ENCODE measurements at regions not wholly inside any gene's neighbourhood (a gene's known extent, or its start where the extent isn't known, plus 50 kb on each side); places are given as distances from the start of the nearest gene placed in this dataset.

- Histone ChIP-seq H3K27me3 (no peaks in the 10 kb centered on the region), H3K36me3 (no peaks in the 10 kb centered on the region), H3K4me3 (no peak overlapping the region), H3K27ac (replicated peaks in 1 of 4) (no peak overlapping the region), H3K4me1 (no peaks in the 10 kb centered on the region), H3K9me3 (peaks cover 0 to 8% (median 3%) of the 10 kb centered on the region in 4 donors)
- intact Hi-C loops (cut with DNase I): no loop called here
- TF ChIP-seq POLR2A (IDR thresholded peaks at IDR 0.05; ENCODE audit: low read depth) (no peak), POLR2AphosphoS5 (IDR thresholded peaks at IDR 0.05) (no peak), EP300 (IDR thresholded peaks at IDR 0.05) (no peak)
- TF ChIP-seq, protein P1, sequence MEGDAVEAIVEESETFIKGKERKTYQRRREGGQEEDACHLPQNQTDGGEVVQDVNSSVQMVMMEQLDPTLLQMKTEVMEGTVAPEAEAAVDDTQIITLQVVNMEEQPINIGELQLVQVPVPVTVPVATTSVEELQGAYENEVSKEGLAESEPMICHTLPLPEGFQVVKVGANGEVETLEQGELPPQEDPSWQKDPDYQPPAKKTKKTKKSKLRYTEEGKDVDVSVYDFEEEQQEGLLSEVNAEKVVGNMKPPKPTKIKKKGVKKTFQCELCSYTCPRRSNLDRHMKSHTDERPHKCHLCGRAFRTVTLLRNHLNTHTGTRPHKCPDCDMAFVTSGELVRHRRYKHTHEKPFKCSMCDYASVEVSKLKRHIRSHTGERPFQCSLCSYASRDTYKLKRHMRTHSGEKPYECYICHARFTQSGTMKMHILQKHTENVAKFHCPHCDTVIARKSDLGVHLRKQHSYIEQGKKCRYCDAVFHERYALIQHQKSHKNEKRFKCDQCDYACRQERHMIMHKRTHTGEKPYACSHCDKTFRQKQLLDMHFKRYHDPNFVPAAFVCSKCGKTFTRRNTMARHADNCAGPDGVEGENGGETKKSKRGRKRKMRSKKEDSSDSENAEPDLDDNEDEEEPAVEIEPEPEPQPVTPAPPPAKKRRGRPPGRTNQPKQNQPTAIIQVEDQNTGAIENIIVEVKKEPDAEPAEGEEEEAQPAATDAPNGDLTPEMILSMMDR (IDR thresholded peaks at IDR 0.05): no peak
- DNase-seq (ENCODE audit: extremely low spot score): no peak
- 81% methylated on average over 3 of the region's 3 CpGs for WGBS
Observed at GRCh38 chr15:58288592-58288991, 143.2 kb upstream of the LIPC start.

DNA sequence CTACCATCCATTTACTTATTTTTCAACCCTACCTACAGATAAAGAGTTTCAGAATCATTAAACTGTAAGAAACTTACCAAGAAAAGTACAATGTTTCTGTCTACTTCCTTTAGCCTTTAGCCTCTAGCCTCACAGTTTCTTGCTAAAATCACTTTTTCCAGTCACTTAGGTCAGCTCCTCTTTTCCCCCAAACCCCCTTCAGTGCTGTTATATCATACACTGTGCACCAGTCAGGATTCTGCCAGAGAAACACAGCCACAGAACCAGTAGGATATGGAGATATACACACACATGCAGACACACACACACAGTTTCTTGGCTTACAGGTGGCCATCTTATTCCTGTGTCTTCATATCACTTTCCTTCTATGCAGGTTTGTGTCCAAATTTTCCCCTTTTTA is 139.9 kb upstream of the LIPC start:
- H3K27ac ChIP-seq (replicated peaks in 1 of 4): no peak overlapping the region
- no peak overlapping the region for H3K4me3 ChIP-seq
- no peak for DNase-seq (ENCODE audit: extremely low spot score)
- TF ChIP-seq EP300 (IDR thresholded peaks at IDR 0.05): no peak
- TF ChIP-seq, protein P1 (IDR thresholded peaks at IDR 0.05): no peak
- no peak for TF ChIP-seq POLR2AphosphoS5 (IDR thresholded peaks at IDR 0.05)
- no peak for TF ChIP-seq POLR2A (IDR thresholded peaks at IDR 0.05; ENCODE audit: low read depth)
- H3K27me3 ChIP-seq: no peaks in the 10 kb centered on the region
- H3K4me1 ChIP-seq: no peaks in the 10 kb centered on the region
- intact Hi-C loops (cut with DNase I): no loop called here
- H3K36me3 ChIP-seq: no peaks in the 10 kb centered on the region
- peaks cover 0 to 8% (median 3%) of the 10 kb centered on the region in 4 donors for H3K9me3 ChIP-seq

DNA sequence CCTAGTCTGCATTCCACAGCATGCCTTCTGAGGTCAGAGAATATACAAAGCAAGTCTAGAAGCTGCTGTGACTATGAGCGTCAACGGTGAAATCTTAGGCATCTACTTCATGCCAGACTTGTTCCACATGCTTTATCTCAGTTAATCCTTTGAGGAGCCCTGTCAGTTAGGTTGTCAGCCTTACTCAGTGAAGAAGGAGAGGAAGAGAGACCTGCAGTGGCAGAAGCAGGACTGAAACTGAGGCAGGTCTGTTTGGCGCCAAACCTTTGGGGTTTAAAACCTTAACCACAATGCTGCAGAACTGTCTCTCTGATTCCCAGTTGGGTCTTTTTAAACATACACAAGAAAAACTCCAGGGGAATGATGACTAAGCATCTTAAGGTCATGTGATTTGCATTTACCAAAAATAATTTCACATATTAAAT is 139.0 kb upstream of the LIPC start:
- Histone ChIP-seq H3K9me3 (peaks cover 0 to 8% (median 3%) of the 10 kb centered on the region in 4 donors), H3K27me3 (no peaks in the 10 kb centered on the region), H3K4me1 (no peaks in the 10 kb centered on the region), H3K36me3 (no peaks in the 10 kb centered on the region), H3K27ac (replicated peaks in 1 of 4) (no peak overlapping the region), H3K4me3 (no peak overlapping the region)
- WGBS: 94% methylated on average over 3 of the region's 3 CpGs
- DNase-seq (ENCODE audit: extremely low spot score): no peak
- TF ChIP-seq POLR2A (IDR thresholded peaks at IDR 0.05; ENCODE audit: low read depth): no peak
- TF ChIP-seq POLR2AphosphoS5 (IDR thresholded peaks at IDR 0.05): no peak
- TF ChIP-seq, protein P1 (IDR thresholded peaks at IDR 0.05): no peak
- TF ChIP-seq EP300 (IDR thresholded peaks at IDR 0.05): no peak
- intact Hi-C loops (cut with DNase I): no loop called here

DNA sequence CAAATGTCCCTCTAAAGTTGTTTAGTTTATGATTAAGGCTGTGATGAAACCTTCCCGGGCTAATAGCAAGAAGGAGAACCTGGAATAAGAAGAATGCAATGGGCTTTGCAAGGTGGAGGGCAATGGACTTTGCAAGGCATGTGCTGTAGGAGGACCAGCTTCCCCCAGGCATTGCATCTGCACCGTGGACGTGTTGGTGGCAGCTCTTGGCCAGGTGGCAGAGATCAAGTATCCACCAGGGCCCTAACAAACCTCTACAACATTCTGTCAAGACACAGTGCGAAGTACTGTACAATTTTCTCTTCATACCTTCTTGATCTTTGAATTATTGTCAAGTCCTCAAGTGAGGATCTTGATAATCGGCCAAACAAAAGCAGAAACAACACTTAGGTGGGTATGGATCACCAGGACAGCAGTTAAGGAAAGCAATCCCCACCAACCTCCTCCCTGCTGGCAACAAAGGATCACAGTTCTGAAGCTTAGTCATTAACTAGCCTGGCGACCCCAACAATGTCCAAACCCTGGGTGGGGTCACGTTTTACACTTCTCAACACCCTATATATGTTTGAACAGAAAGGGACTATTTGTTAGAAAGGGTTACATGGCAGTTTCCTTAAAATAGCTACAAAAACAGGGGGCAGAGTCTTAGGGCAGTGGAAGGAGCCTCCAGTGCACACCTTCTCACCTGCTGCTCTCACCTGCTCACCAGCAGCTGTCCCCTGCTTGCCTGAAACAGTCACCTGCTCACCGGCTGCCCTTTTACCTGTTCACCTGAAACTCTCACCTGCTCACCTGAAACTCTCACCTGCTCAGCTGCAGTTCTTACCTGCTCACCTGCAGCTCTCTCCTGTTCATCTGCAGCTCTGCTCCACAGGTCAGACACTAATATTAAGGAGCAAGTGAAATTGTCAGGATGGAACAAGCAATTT is 137.9 kb upstream of the LIPC start:
- no peak overlapping the region for H3K27ac ChIP-seq (replicated peaks in 1 of 4)
- no peaks in the 10 kb centered on the region for H3K4me1 ChIP-seq

More for the DNA sequence above, 137.9 kb upstream of the LIPC start:
- Histone ChIP-seq H3K4me3 (no peak overlapping the region), H3K9me3 (peaks cover 0 to 8% (median 3%) of the 10 kb centered on the region in 4 donors), H3K36me3 (no peaks in the 10 kb centered on the region), H3K27me3 (no peaks in the 10 kb centered on the region)
- intact Hi-C loops (cut with DNase I): no loop called here
- TF ChIP-seq POLR2AphosphoS5 (IDR thresholded peaks at IDR 0.05) (no peak), POLR2A (IDR thresholded peaks at IDR 0.05; ENCODE audit: low read depth) (no peak), EP300 (IDR thresholded peaks at IDR 0.05) (no peak)
- TF ChIP-seq, protein P1 (IDR thresholded peaks at IDR 0.05): no peak
- DNase-seq (ENCODE audit: extremely low spot score): no peak
- WGBS: 82% methylated on average over 8 of the region's 8 CpGs
